ENCODE measurements at regions not wholly inside any gene's neighbourhood (a gene's known extent, or its start where the extent isn't known, plus 50 kb on each side); places are given as distances from the start of the nearest gene placed in this dataset.

DNA sequence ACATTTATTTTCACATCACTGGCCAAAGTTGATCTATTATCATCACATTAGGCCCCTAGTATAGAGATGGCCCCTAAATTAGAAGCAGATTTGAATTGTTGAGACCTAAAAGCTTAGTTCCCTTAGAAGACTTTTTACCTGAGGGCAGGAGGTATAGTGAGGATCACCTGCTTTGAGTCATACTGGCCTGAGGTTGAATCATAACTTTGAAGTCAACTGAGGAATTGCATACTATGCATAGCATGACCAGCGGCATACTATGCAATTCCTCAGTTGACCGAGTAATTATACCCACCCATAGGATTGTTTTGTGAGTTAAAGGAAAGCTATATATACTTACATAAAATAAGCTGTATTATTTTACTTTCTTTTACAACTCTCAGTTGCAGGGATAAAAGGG, 50.3 kb upstream of the DPH5 start:
- Histone ChIP-seq H3K4me1 (ENCODE audit: low read depth) (no peaks in the 10 kb centered on the region), H3K36me3 (ENCODE audit: low read depth) (no peaks in the 10 kb centered on the region), H3K9me3 (no peaks in the 10 kb centered on the region), H3K4me3 (no peak overlapping the region)
- TF ChIP-seq, protein P1, sequence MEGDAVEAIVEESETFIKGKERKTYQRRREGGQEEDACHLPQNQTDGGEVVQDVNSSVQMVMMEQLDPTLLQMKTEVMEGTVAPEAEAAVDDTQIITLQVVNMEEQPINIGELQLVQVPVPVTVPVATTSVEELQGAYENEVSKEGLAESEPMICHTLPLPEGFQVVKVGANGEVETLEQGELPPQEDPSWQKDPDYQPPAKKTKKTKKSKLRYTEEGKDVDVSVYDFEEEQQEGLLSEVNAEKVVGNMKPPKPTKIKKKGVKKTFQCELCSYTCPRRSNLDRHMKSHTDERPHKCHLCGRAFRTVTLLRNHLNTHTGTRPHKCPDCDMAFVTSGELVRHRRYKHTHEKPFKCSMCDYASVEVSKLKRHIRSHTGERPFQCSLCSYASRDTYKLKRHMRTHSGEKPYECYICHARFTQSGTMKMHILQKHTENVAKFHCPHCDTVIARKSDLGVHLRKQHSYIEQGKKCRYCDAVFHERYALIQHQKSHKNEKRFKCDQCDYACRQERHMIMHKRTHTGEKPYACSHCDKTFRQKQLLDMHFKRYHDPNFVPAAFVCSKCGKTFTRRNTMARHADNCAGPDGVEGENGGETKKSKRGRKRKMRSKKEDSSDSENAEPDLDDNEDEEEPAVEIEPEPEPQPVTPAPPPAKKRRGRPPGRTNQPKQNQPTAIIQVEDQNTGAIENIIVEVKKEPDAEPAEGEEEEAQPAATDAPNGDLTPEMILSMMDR (IDR thresholded peaks at IDR 0.05): no peak
- intact Hi-C loops (cut with DNase I, micrococcal nuclease): no loop called here
- ATAC-seq (no peak), DNase-seq (no peak)

All from mucosa of descending colon (tissue), 3 donors.